HG03520 (cell line): ENCODE measurements at regions not wholly inside any gene's neighbourhood (a gene's known extent, or its start where the extent isn't known, plus 50 kb on each side); places are given as distances from the start of the nearest gene placed in this dataset.
A peak's percentile ranks its signal among the peaks of the same experiment; 100 is the strongest.

Source experiments
- ATAC-seq: cut with Tn5 transposase; IDR thresholded peaks from one replicate; pipeline ENCODE4 v1.9.1; 2021; ENCODE audit warnings: mild to moderate bottlenecking, moderate library complexity; ENCODE audit not compliant: unreplicated experiment

DNA sequence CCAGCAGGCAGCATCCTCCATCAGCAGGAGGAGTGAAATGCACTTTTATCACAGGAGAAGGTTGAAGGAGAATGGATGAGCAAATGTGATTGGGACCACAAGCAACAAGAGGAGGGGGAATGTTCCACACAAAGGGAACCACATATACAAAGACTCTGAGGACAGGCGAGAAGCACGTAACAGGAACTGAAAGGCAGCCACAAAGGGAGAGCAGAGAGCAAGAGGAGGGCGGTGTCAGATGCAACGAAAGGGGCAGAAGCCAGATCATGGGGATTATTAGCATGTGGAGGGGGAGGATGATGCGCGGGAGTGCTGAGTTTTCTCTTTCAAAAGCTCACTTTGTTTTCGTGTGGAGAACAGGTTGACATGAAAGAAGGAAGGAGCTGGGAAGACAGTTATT lies 241.1 kb downstream of the SPTSSA start:
- peak; percentile 44 for ATAC-seq

DNA sequence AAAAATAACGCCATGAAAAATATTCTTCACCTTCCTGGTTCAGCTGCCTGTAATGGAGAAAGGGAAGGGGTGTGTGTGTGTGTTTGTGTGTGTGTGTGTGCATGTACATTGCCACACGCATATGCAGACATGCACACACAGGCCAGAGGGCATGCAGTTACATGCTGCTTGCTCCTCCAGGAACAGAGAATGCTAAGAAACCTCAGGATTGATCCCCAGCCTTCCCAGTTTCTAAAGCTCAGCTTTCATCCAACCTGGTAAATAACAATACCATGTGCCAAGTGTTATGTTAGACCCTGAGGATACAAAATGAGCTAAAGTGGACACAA lies 241.7 kb downstream of the SPTSSA start:
- ATAC-seq = no peak

DNA sequence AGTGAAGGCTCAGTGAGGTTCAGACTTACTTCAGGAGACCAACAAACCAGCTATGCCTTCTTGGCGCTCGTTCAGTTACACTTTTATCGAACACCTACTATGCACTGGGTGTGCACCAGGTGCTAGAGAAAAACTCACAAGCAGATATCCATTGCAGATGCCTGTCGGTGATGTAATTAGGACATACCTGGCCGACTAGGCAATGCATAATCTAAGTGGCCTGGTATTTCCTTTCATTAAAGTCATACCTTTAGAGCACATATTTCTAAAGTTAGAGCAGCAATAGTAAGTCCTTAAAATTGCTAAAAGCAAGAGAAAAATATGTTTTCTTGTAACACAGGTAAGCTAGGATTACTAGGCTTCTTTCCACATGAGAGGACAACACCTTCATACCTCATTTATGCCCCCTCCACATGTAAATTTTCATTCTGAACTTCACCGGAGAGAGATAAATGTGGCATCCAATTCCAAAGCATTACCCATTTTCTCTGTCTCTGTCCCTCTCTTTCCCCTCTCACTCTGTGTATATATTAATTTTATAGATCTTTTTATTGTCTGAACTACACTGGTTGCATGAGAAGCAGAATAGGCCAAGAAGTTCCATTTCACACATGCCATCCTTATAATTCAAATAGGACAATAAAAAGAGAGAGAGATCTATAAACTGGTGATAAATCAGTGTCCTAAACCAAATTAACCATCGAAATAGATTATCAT lies 242.2 kb downstream of the SPTSSA start:
- no peak for ATAC-seq

DNA sequence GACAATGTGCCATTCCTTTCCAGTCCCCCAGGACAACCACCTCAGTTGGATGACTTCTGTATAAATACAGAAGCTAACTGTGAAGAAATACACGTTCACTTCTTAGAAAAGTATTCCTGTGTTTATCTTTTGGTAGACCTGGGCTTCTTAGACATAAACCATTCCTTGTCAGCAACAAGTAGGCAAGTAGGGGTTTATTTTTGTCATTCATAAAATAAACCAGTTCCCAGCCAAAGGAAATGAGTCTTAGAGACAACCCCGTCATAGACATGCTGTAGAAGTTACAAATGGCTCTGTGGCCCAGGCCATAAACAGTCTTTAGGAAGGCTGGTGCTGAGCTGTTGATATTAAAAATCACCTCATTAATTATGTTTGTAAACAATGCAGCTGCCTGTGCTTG lies 243.2 kb downstream of the SPTSSA start:
- ATAC-seq = no peak

DNA sequence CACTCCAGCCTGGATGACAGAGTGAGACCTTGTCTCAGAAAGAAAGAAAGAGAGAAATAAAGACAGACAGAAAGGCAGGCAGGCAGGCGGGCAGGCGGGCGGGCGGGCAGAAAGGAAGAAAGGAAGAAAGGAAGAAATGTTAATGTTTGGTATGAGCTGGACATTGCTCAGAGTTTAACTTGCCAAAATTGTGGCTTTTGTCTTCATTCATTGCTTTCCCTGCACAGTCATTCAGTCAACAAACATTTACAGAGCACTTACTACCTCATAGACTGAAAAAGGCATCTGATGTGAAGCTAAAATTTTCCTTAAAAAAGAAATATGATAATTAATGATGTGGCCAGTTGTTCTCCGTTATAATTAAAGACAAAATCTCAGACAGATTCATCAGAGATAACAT lies 247.1 kb downstream of the SPTSSA start:
- no peak for ATAC-seq

DNA sequence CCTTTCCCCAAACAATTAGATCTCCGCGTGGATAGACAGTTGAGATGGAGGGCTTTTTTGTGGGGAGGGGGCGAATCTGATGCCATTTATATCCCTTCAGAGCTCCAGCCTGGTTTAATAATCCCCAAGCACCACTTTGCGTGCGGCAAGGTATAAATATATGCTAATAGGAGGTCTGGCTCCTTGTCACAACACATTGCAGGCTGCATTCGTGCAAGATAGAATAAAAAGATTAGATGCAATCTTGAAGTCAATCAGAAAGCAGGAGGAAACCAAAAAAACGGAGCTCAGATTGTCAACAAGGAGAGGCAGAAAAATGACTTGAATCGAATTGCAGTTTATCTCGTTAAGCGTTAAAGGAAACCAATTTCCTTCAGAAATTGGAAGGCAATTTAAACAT lies 248.7 kb downstream of the SPTSSA start:
- ATAC-seq = no peak

DNA sequence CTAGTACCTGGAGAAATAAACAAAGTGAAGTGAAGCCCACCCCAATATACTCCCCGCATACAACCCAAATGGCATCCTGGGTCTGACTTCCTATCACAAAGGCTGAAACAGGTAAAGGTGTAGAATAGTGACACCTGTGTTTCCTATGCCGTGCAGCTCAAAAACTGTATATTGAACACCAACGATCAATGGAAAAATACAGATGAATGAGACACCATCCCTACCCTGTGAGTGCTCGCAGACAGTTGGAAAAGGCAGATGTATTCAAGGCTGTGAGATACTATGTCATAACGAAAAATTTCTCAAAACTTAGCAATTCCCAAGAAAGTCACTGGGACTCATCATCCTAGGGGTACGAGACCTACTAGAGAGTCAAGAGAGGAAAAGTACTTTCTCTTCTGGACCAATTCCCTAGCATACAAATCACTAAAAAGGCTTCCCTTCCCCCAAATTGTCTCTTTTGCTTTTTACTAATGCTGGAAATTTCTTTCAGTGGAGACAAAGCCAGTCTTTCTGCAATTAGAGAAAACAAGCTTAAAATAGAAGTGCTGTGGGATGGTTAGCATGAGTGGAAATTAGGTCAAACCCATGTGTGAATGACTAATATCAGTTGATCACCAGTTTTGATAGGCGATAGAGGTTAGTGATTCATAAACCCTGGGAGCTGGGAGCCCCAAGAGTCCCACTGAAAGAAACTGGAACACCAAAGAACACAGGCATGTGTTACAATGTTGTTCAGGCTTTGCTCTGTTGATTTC lies 249.7 kb downstream of the SPTSSA start:
- no peak for ATAC-seq

DNA sequence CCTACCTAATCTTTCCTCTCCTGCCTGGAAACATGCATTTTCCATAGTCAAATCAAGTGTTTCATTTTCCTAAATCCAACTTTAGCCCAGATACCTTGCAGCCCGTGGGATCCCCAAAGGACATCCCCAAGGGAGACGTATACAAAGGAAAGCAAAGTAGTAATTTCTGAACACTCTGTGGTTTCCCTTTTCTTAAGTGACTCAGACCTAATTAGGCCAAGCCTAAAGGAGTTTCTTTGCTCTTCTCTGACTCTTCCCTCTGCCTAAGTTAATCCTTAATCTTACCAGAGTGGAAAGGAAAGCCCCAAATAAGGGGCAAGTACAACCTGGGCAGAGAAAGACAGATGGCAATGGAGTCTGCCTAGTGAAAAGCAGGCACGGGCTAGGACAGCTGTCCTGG lies 250.3 kb downstream of the SPTSSA start:
- ATAC-seq = no peak

DNA sequence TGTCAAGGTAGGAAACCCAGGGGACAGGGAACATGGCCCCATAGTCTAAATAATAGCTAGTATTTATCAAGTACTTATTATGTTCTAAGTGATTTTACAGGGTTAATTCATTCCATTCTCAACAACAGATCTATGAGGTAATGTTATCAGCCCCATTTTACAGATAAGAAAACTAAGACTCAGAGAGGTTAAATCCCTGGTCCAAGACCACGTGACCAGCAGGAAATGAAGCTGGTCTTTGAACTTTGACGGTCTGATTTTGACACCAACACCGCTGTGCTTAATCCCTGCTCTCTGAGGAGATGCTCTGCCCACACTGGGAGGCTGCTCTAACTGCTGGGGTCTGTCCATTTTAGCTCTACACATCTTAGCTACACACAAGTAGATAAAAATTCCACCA lies 253.5 kb downstream of the SPTSSA start:
- no peak for ATAC-seq

DNA sequence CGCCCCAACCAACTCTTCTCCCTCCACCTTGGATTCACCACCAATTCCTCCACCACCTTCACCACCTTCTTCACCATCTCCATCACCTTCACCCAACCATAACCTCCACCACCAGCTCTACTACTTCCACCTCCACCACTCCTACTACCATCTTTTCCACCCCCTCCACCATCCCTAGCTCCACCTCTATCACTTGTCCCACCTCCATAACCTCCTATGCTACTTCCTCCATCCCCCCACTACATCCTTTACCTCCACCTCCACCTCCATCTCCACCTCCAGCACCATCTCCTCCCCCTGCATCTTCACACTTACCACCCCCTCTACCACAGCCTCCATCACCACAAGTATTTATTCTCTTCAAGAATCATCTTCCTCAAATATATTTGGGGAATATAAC lies 254.9 kb upstream of the EGLN3 start:
- no peak for ATAC-seq

DNA sequence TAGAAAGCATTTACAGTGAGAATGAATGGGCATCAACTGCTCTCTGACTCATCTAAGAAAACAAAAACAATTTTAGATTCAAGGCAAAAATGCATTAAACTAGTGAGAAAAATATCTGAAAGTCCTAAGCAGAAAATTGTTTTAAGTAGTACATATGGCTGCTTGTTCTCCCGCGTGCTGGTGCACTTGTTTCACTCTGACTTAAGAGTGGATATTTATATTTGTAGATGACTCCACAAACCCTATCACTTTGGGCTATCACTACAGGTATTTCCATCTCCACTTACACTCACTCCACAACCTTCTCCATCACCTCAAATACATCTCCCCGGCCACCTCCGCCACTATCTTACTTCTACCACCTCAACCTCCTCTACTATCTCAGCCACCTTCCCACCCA lies 253.9 kb upstream of the EGLN3 start:
- ATAC-seq = no peak

DNA sequence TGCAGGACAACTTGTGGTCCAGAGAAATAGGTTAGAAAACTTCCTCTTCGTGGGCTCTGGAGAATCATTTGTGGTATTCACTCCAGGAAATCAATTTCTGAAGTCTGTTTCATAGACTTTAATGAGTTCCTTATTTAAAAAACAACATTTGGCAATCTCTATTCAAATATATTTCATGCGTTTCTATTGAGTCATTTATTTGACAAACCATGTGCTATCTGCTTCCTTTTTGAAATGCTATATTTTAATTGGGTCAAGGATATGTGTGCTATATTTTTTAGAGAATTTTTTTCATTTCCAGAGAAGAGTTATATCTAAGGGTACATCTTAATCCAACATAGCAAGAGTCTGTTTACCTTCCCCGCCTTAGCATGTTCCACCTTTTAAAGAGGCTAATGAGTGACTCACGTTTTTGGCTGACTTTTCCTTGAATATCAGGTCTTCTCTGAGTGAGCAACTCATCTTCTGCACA lies 252.4 kb upstream of the EGLN3 start:
- ATAC-seq = no peak

DNA sequence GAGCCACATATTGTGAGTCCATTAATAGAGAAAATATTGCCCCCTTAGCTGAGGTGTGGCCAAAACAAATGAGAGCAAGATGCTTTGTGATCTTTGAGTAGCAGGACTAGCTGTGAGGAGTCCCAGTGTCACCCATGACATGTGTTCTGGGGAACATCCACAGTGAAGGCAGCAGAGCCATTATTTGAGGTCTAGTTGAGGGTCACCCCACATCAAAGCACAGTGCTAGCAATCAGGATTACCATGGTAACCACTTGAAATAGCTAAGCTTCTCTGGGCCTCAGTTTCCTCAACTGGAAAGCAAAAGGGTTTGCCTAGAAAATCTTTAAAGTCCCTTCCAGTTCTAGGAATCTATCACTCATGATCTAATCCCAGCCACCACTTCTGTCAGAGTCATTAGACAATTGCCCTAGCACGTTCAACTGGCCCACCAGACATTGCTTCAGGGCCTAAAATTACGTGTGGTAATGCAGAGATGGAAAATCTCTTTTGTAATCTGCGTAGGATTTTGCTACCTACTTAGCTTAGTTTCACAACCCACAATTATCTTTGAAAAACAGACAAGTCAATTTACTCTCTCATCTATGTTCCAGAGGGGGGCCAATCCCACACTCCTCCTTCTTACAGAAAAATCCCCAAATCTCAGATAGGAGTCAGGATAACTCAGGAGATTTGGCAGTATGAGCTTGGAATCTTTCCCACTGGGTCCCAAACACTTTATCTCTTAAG lies 251.2 kb upstream of the EGLN3 start:
- no peak for ATAC-seq

DNA sequence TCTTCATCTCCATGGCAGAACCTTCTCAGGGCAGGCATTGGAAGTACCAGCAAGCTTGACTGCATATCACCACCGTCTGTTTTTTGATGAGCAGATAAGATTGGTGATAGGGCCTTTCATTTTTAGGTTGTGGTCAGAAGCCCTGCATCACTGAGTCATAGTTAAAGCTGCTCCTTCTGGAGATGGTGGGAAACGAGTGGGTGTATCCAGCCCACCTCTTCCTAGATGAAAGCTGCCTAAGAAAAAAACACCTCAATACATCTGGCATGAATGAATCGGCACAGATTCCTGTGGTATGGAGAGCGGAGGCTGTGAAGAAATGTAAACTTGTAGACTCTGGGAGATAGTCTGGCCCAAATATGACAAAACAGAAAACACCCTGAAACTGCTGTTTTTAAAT lies 248.7 kb upstream of the EGLN3 start:
- ATAC-seq = no peak

DNA sequence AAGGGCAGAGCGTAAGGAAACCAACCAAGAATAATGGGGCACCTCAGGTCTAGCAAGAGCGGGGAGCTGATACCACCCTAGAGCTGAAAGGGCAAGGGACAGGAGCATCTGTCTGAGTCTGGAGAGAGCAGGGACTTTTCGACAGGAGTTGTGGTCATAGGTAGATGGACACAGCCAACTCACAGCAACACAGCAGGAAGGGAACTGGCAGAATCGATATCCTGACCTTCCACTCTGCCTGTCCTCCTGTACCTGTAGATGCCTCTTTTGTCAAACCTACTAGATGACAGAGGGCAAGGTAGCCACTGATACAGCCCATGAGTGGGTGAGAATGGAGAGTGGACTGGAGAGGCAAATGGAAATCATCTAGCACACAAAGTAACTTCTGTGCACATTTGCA lies 247.2 kb upstream of the EGLN3 start:
- no peak for ATAC-seq

DNA sequence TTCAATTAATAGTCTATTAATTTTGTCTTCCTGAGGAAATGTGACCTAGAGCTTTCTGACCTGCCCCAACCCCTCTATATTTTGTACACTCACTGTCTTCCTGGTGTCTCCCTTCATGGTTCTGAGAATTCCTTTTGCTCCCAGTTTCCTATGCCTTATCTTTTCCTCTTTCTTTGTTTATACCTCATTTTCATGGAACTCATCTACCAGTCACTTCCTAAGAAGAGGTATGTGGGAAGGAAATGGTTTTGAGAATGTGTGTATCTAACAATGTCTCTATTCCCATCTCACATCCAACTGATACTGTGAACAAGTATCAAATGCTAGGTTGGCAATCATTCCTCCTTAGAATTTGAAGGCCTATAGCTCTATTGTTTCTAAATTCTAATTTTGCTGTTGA lies 245.1 kb upstream of the EGLN3 start:
- no peak for ATAC-seq

DNA sequence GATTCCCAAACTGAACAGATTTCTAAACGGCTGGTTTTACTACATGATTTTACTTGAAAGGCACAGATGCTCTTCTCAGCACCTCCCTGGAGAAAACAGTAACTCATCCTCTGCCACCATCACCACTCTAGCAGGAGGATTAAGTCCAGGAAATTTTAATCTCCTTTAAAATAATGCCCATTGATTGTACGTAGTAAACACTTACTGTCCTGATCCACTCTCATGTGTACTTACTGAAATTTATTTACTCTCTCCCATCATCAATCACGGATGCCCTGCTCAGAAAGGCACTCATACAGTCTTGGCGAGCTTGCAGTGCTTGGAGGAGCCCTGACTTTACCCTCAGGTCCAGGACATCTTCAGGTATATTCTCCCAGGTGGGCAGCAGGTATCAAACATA lies 239.8 kb upstream of the EGLN3 start:
- no peak for ATAC-seq

DNA sequence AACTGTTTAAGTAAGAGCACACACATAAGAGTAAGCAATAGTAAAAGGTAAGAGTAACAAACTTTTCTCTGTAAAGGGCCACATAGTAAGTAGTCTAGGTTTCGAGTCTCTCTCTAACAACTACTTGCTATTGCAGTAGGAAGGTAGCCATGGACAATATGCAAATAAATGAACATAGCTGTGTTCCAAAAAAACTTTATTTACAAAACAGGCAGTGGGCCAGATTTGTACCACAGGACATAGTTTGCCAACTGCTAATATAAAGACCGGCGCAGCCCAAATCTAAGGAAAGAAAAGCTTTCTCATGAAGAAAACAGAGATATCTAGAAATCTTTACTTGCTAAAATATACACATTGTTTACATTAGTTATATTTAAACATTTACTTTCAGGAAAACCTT lies 239.0 kb upstream of the EGLN3 start:
- no peak for ATAC-seq

DNA sequence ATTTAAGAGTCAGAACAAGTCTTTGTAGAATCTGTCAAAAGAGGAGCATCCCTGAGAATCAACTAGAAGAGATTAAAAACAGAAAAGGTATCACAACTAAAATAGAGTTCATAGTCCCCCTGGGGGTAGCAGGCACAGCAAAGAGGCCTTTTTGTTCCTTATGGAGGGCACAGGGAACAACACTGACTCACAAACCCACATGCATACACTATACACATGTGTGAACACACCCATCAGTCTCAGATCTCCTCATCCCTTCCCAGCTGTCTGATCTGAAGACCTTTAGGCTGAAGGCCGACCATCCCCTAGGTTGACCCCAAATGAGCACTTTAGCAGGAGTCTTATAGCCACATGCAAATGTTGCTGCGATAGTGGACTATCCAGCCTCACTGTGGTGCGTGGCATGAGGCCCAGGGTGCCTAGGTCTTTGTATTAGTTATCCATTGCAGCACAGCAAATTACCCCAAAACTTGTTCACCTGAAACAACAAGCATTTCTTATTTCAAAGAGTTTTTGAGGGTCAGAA lies 236.7 kb upstream of the EGLN3 start:
- ATAC-seq = no peak

DNA sequence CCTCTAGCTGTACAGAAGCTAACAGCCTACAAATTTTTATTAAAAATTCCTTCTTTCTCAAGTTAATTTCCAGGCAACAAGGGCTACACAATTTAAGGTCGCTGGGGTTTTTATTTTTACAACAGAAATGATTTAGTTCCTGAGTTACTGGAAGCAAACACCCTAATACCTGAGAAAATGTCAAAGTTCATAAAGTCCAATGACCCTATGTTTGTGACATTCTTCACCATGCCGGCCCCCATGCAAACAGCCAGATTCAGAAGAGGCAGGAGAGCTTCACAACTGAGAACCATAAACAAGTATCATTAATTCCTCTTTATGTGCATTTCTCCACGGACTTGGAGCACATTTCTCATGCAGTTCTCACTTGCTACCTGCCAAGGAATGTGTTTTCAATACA lies 236.2 kb upstream of the EGLN3 start:
- ATAC-seq = no peak

DNA sequence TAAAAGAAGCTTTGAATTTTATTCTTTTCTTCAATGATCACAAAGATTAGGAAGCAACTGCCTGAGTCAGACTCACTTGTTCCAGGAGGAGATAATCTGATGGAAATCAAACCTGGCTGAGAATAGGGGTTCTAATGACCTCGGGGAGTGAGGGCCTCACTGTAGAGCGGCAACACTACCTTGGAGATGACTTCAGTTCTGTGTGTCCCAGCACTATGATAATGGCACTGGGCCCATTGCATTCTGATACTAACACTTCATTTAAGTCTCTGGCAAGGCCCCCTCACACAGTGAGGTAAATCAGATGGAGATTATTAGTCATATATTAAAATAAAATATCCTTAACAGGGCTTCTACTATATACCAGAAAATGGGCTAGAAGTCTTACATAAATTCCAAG lies 233.3 kb upstream of the EGLN3 start:
- ATAC-seq = no peak

DNA sequence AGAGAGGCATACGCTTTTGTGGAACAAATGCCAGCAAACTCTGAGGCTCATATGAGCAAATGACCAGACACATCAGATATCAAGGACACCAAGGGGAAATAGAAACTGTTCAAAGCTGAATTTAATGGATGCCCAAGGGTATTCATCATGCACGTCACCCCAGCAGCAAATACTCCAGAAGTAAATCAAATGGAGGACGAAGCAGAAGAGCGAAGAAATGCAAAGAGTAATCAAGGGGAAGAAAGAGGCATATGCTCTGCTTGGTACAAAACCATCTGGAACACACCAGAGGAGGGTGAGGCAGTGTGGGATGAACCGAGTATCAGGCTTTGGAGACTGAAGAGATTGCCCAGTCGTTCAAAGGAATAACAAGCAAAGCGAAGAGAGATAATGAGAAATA lies 232.6 kb upstream of the EGLN3 start:
- ATAC-seq = no peak
